ENCODE measurements at regions not wholly inside any gene's neighbourhood (a gene's known extent, or its start where the extent isn't known, plus 50 kb on each side); places are given as distances from the start of the nearest gene placed in this dataset.

DNA sequence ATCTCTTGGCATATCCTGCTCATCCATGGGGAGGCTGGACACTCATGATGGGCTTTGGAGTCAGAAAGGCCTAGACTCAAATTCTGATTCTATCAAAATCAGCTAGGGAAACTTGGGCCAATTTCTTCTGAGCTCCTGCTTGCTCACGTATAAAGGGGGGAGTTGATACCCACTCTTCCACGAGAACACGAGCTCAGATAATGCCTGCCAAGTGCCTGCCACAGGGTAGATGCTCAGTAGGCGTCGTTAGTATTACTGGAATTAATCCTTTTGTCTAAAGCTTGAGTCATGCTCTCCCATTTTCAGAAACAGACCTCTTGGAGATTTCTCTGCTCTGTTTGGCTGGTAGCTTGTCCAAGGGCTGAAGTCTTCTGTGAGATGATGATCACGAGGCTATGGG lies 238.3 kb upstream of the MVB12B start:
- TF ChIP-seq FOS (IDR thresholded peaks at IDR 0.05; ENCODE audit: borderline replicate concordance, extremely low read depth, insufficient read length): no peak
- TF ChIP-seq ASH2L (IDR thresholded peaks at IDR 0.05; ENCODE audit: borderline replicate concordance, low read depth): no peak
- no peak for TF ChIP-seq POLR2A (IDR thresholded peaks at IDR 0.05; ENCODE audit: low read depth, low read length)
- TF ChIP-seq HDGF (IDR thresholded peaks at IDR 0.05): no peak
- TF ChIP-seq RFX5 (IDR thresholded peaks at IDR 0.05; ENCODE audit: low read depth, low read length): no peak
- TF ChIP-seq BACH1 (IDR thresholded peaks at IDR 0.05; ENCODE audit: borderline replicate concordance): no peak
- no peak for TF ChIP-seq HCFC1 (IDR thresholded peaks at IDR 0.05; ENCODE audit: low read length)
- no peak for TF ChIP-seq CBX5 (IDR thresholded peaks at IDR 0.05; ENCODE audit: low read depth)
- TF ChIP-seq EP300 (IDR thresholded peaks at IDR 0.05; ENCODE audit: borderline replicate concordance in 1 of 2, control insufficient read depth in 1 of 2, low read depth in 2 of 2, low read length in 2 of 2): no peak
- no peak for TF ChIP-seq GABPA (IDR thresholded peaks at IDR 0.05; ENCODE audit: low read depth)
- no peak for TF ChIP-seq CHD4 (IDR thresholded peaks at IDR 0.05)

Data from GM12878 (cell line).